Hepatocyte (in vitro differentiated cells): ENCODE measurements at regions not wholly inside any gene's neighbourhood (a gene's known extent, or its start where the extent isn't known, plus 50 kb on each side); places are given as distances from the start of the nearest gene placed in this dataset.

ENCODE experiments used
- EZH2 ChIP-seq: fragments of 200-600 bp; sonication (generic); IDR thresholded peaks from 2 replicates; pipeline ENCODE4 v1.6.1; 2016; ENCODE audit warnings: antibody characterized with exemption, mild to moderate bottlenecking, borderline replicate concordance
- TF ChIP-seq, protein P1 (sequence below): fragments of 200-600 bp; sonication (generic); IDR thresholded peaks from 2 replicates; pipeline ENCODE4 v1.5.1; 2016; ENCODE audit warnings: antibody characterized with exemption, mild to moderate bottlenecking; ENCODE audit not compliant: poor library complexity

DNA sequence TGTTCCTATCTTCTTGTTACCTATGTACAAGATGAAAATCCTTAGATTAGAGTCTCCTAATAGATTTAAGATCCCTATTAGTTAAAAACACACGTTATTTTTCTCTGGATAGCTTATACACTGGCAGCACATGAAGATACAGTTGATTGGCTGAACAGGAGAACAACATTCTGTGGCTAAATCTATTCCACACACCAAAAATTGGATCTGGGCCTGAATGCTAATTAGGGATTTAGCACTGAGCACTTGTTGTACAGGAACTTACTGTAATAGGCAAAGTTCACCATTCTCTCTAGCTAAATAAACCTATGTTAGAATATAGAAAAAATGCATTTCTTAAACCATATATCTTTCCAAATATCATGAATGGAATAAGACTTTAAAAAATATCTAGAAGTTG lies 117.1 kb upstream of the PTGFR start:
- TF ChIP-seq, protein P1, sequence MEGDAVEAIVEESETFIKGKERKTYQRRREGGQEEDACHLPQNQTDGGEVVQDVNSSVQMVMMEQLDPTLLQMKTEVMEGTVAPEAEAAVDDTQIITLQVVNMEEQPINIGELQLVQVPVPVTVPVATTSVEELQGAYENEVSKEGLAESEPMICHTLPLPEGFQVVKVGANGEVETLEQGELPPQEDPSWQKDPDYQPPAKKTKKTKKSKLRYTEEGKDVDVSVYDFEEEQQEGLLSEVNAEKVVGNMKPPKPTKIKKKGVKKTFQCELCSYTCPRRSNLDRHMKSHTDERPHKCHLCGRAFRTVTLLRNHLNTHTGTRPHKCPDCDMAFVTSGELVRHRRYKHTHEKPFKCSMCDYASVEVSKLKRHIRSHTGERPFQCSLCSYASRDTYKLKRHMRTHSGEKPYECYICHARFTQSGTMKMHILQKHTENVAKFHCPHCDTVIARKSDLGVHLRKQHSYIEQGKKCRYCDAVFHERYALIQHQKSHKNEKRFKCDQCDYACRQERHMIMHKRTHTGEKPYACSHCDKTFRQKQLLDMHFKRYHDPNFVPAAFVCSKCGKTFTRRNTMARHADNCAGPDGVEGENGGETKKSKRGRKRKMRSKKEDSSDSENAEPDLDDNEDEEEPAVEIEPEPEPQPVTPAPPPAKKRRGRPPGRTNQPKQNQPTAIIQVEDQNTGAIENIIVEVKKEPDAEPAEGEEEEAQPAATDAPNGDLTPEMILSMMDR: no peak
- no peak for TF ChIP-seq EZH2
